SK-N-SH (cell line): ENCODE measurements at regions not wholly inside any gene's neighbourhood (a gene's known extent, or its start where the extent isn't known, plus 50 kb on each side); places are given as distances from the start of the nearest gene placed in this dataset.

ENCODE experiments used
- CTCF ChIA-PET: fragments of 300-600, 350-600 bp; formaldehyde crosslinking; extraction: SDS; loops from one replicate; lab custom pipeline; 2021; lab: Yijun Ruan, JAX
- POLR2A ChIA-PET: fragments of 350-600 bp; sonication (Branson Sonifier 250); formaldehyde crosslinking; extraction: SDS; loops from one replicate; lab custom pipeline; 2020; ENCODE audit warnings: antibody characterized with exemption, inconsistent platforms; lab: Yijun Ruan, JAX
- DNase-seq: peaks from one replicate; pipeline ENCODE4 v3.0.0; 2012
- H2AFZ ChIP-seq: fragments of 200-600 bp; sonication (generic); 2 replicates; pipeline ENCODE4 v1.8.1; 2016; ENCODE audit warnings: antibody characterized with exemption, mild to moderate bottlenecking, low read depth
- H3F3A ChIP-seq: fragments of 200-600 bp; sonication (generic); replicated peaks from 2 replicates; pipeline ENCODE3; 2016; ENCODE audit warnings: antibody characterized with exemption, mild to moderate bottlenecking; ENCODE audit not compliant: insufficient read depth
- H3K27ac ChIP-seq, 2 experiments: fragments of 200-500 bp in 1 of 2; fragments of 200-600 bp in 1 of 2; sonication (Bioruptor generic) in 1 of 2; sonication (generic), shearing (Covaris generic) in 1 of 2; 2 replicates each; pipeline versions ENCODE4 v1.5.1 to v1.6.1; 2014 to 2016; ENCODE audit warnings: low read depth in 2 of 2, inconsistent platforms in 1 of 2, low read length in 1 of 2, mild to moderate bottlenecking in 1 of 2, mixed read lengths in 1 of 2
- H3K27me3 ChIP-seq: fragments of 200-600 bp; sonication (generic), shearing (Covaris generic); 2 replicates; pipeline ENCODE4 v1.6.1; 2016; ENCODE audit warnings: mixed run types; ENCODE audit not compliant: insufficient read depth
- H3K36me3 ChIP-seq, 2 experiments: fragments of 200-500 bp in 1 of 2; fragments of 200-600 bp in 1 of 2; sonication (Bioruptor generic) in 1 of 2; sonication (generic) in 1 of 2; replicated peaks in 1 of 2; 2 replicates each; pipeline versions ENCODE3 to v1.5.1; 2014 to 2016; ENCODE audit warnings: low read length in 1 of 2, mild to moderate bottlenecking in 1 of 2; ENCODE audit not compliant: insufficient read depth in 2 of 2, control insufficient read depth in 1 of 2
- H3K4me1 ChIP-seq, 2 experiments: fragments of 200-500 bp in 1 of 2; fragments of 200-600 bp in 1 of 2; sonication (Bioruptor generic) in 1 of 2; sonication (generic), shearing (Covaris generic) in 1 of 2; 2 replicates each; pipeline versions ENCODE4 v1.5.1 to v1.6.1; 2014 to 2016; ENCODE audit warnings: low read depth in 1 of 2, low read length in 1 of 2, mixed run types in 1 of 2; ENCODE audit not compliant: insufficient read depth in 2 of 2, control insufficient read depth in 1 of 2
- H3K4me2 ChIP-seq: fragments of 200-600 bp; sonication (generic), shearing (Covaris generic); 2 replicates; pipeline ENCODE4 v1.6.1; 2017; ENCODE audit warnings: mixed run types
- H3K4me3 ChIP-seq, 2 experiments: fragments of 200-500 bp in 1 of 2; fragments of 200-600 bp in 1 of 2; sonication (Bioruptor generic) in 1 of 2; sonication (generic), shearing (Covaris generic) in 1 of 2; 2 replicates each; pipeline versions ENCODE4 v1.5.1 to v1.8.1; 2014 to 2016; ENCODE audit warnings: low read depth in 2 of 2, inconsistent platforms in 1 of 2, low read length in 1 of 2, mild to moderate bottlenecking in 1 of 2, mixed read lengths in 1 of 2, moderate library complexity in 1 of 2
- H3K79me2 ChIP-seq: fragments of 200-600 bp; sonication (generic); 2 replicates; pipeline ENCODE4 v1.8.1; 2017; ENCODE audit warnings: mild to moderate bottlenecking; ENCODE audit not compliant: insufficient read depth
- H3K9ac ChIP-seq: fragments of 200-600 bp; sonication (generic); 2 replicates; pipeline ENCODE4 v1.6.1; 2017; ENCODE audit warnings: mixed run types
- H3K9me2 ChIP-seq: fragments of 200-600 bp; sonication (generic); 2 replicates; pipeline ENCODE4 v1.6.1; 2017; ENCODE audit warnings: mixed run types
- H3K9me3 ChIP-seq: fragments of 200-600 bp; sonication (generic); 2 replicates; pipeline ENCODE4 v1.6.1; 2017; ENCODE audit warnings: mixed run types, mild to moderate bottlenecking, moderate library complexity
- H4K20me1 ChIP-seq: fragments of 200-600 bp; sonication (generic); 2 replicates; pipeline ENCODE4 v1.6.1; 2017; ENCODE audit warnings: mild to moderate bottlenecking, mixed run types; ENCODE audit not compliant: insufficient read depth
- CTCF ChIP-seq: fragments of 200-600 bp; sonication (generic); IDR thresholded peaks from 2 replicates; pipeline ENCODE4 v1.6.1; 2017; ENCODE audit warnings: antibody characterized with exemption, mild to moderate bottlenecking, moderate library complexity
- ELF1 ChIP-seq: IDR thresholded peaks from 2 replicates; pipeline ENCODE4 v1.4.0; 2012
- FOXJ3 ChIP-seq: sonication (generic); formaldehyde crosslinking; IDR thresholded peaks from 2 replicates; pipeline ENCODE4 v1.5.1; 2020; ENCODE audit warnings: mild to moderate bottlenecking, missing genetic modification reagents
- GATA2 ChIP-seq: sonication (generic); formaldehyde crosslinking; IDR thresholded peaks from 2 replicates; pipeline ENCODE4 v1.5.0; 2020; ENCODE audit warnings: mild to moderate bottlenecking, missing genetic modification reagents
- IRF3 ChIP-seq: fragments of 150-350 bp; IDR thresholded peaks from 2 replicates; pipeline ENCODE4 v1.6.1; 2016; ENCODE audit warnings: mild to moderate bottlenecking, low read depth, low read length
- MEF2A ChIP-seq: IDR thresholded peaks from 2 replicates; pipeline ENCODE4 v1.4.0; 2012; ENCODE audit warnings: low read depth, borderline replicate concordance
- NFIC ChIP-seq: IDR thresholded peaks from 2 replicates; pipeline ENCODE4 v1.4.0; 2012; ENCODE audit warnings: borderline replicate concordance
- NRF1 ChIP-seq: IDR thresholded peaks from 2 replicates; pipeline ENCODE4 v1.6.1; 2012; ENCODE audit warnings: low read depth, mild to moderate bottlenecking, low read length
- POLR2AphosphoS5 ChIP-seq: IDR thresholded peaks from 2 replicates; pipeline ENCODE4 v1.6.1; 2012; ENCODE audit warnings: low read depth, low read length
- REST ChIP-seq: IDR thresholded peaks from 2 replicates; pipeline ENCODE4 v1.6.1; 2012; ENCODE audit warnings: mild to moderate bottlenecking, low read depth, low read length, moderate library complexity
- TAF1 ChIP-seq: IDR thresholded peaks from 2 replicates; pipeline ENCODE4 v1.6.1; 2012; ENCODE audit warnings: low read depth, mild to moderate bottlenecking, low read length, moderate library complexity, borderline replicate concordance
- TEAD4 ChIP-seq: IDR thresholded peaks from 2 replicates; pipeline ENCODE4 v1.4.0; 2012; ENCODE audit warnings: mild to moderate bottlenecking, borderline replicate concordance; ENCODE audit not compliant: insufficient read depth
- WGBS: methylation state at CpG from one replicate; pipeline ENCODE4 v1.1.6; 2017; ENCODE audit warnings: low lambda C conversion rate; 5-methylcytosine and 5-hydroxymethylcytosine counted together

GRCh38 chr14:86094512-86094911 lies 564.6 kb downstream of the FLRT2 start:
- no peak overlapping the region for H2AFZ ChIP-seq

GRCh38 chr14:86091811-86092210 lies 561.9 kb downstream of the FLRT2 start:
- no peaks in the 10 kb centered on the region for H3K9me2 ChIP-seq
- H3F3A ChIP-seq, result no peaks in the 10 kb centered on the region
- 0% methylated on average over 1 of the region's 1 CpG for WGBS
- H4K20me1 ChIP-seq, result no peaks in the 10 kb centered on the region
- no peaks in the 10 kb centered on the region for H3K27me3 ChIP-seq
- H3K9ac ChIP-seq, result no peak overlapping the region
- ChIA-PET POLR2A (no interaction called here), CTCF (interaction anchor here (1.1 kb wide), 1 partner anchor 562 kb away, joined by 3 read pairs; no protein-coding TSS in a partner anchor)
- H3K36me3 ChIP-seq, result no peaks in the 10 kb centered on the region
- no peak overlapping the region for H3K4me3 ChIP-seq
- no peak overlapping the region for H2AFZ ChIP-seq
- no peak overlapping the region for H3K4me2 ChIP-seq
- no peaks in the 10 kb centered on the region for H3K79me2 ChIP-seq
- H3K9me3 ChIP-seq, result no peaks in the 10 kb centered on the region
- TF ChIP-seq GATA2 (CRISPR knock-in tag) (no peak), TEAD4 (no peak), MEF2A (no peak), CTCF (no peak), ELF1 (no peak), NFIC (no peak), IRF3 (no peak), FOXJ3 (CRISPR knock-in tag) (no peak), TAF1 (no peak), NRF1 (no peak)
- no peak for DNase-seq
- H3K4me1 ChIP-seq, result no peaks in the 10 kb centered on the region
- no peak overlapping the region for H3K27ac ChIP-seq

More at GRCh38 chr14:86094512-86094911, 564.6 kb downstream of the FLRT2 start:
- Histone ChIP-seq H4K20me1 (no peaks in the 10 kb centered on the region), H3K4me3 (no peak overlapping the region), H3K27me3 (no peaks in the 10 kb centered on the region), H3K9me3 (no peaks in the 10 kb centered on the region), H3K79me2 (no peaks in the 10 kb centered on the region), H3K9me2 (no peaks in the 10 kb centered on the region), H3K27ac (no peak overlapping the region), H3K4me1 (no peaks in the 10 kb centered on the region), H3K9ac (no peak overlapping the region), H3K36me3 (no peaks in the 10 kb centered on the region), H3K4me2 (no peak overlapping the region), H3F3A (no peaks in the 10 kb centered on the region)
- ChIA-PET CTCF (no interaction called here), POLR2A (no interaction called here)
- TF ChIP-seq REST, result no peak
- no peak for TF ChIP-seq TEAD4
- TF ChIP-seq POLR2AphosphoS5, result no peak
- no peak for TF ChIP-seq NRF1
- no peak for TF ChIP-seq NFIC
- no peak for DNase-seq
